ENCODE measurements at regions not wholly inside any gene's neighbourhood (a gene's known extent, or its start where the extent isn't known, plus 50 kb on each side); places are given as distances from the start of the nearest gene placed in this dataset.
A peak's percentile ranks its signal among the peaks of the same experiment; 100 is the strongest.

GRCh38 chr7:119320316-119320715 lies 952.7 kb upstream of the KCND2 start:
- no TSS peak for BruUV-seq (replicated peaks)
- no peak overlapping the region for H3K27ac Mint-ChIP-seq (ENCODE audit: low read depth, unreplicated experiment)
- TF ChIP-seq, protein P1, sequence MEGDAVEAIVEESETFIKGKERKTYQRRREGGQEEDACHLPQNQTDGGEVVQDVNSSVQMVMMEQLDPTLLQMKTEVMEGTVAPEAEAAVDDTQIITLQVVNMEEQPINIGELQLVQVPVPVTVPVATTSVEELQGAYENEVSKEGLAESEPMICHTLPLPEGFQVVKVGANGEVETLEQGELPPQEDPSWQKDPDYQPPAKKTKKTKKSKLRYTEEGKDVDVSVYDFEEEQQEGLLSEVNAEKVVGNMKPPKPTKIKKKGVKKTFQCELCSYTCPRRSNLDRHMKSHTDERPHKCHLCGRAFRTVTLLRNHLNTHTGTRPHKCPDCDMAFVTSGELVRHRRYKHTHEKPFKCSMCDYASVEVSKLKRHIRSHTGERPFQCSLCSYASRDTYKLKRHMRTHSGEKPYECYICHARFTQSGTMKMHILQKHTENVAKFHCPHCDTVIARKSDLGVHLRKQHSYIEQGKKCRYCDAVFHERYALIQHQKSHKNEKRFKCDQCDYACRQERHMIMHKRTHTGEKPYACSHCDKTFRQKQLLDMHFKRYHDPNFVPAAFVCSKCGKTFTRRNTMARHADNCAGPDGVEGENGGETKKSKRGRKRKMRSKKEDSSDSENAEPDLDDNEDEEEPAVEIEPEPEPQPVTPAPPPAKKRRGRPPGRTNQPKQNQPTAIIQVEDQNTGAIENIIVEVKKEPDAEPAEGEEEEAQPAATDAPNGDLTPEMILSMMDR (IDR thresholded peaks at IDR 0.05; ENCODE audit: unreplicated experiment), result no peak
- H3K4me3 Mint-ChIP-seq (ENCODE audit: unreplicated experiment), result no peak overlapping the region
- ChIA-PET CTCF (no interaction called here), POLR2A (no interaction called here)
- DNase-seq (ENCODE audit: unreplicated experiment), result peak; percentile 11
- H3K9me3 Mint-ChIP-seq (ENCODE audit: unreplicated experiment), result no peaks in the 10 kb centered on the region
- no peaks in the 10 kb centered on the region for H3K36me3 Mint-ChIP-seq (ENCODE audit: insufficient read depth, unreplicated experiment)
- H3K27me3 Mint-ChIP-seq (ENCODE audit: insufficient read depth, unreplicated experiment), result peaks cover 11% of the 10 kb centered on the region
- intact Hi-C loops (cut with micrococcal nuclease), result no loop called here
- H3K4me1 Mint-ChIP-seq (ENCODE audit: insufficient read depth, unreplicated experiment), result no peaks in the 10 kb centered on the region

GRCh38 chr7:119329715-119330114 lies 943.3 kb upstream of the KCND2 start:
- no peak for DNase-seq (ENCODE audit: unreplicated experiment)
- ChIA-PET POLR2A (no interaction called here), CTCF (no interaction called here)
- Mint-ChIP-seq H3K4me3 (ENCODE audit: unreplicated experiment) (no peak overlapping the region), H3K9me3 (ENCODE audit: unreplicated experiment) (no peaks in the 10 kb centered on the region), H3K36me3 (ENCODE audit: insufficient read depth, unreplicated experiment) (no peaks in the 10 kb centered on the region), H3K27ac (ENCODE audit: low read depth, unreplicated experiment) (no peak overlapping the region), H3K4me1 (ENCODE audit: insufficient read depth, unreplicated experiment) (no peaks in the 10 kb centered on the region), H3K27me3 (ENCODE audit: insufficient read depth, unreplicated experiment) (peaks cover 51% of the 10 kb centered on the region)
- TF ChIP-seq, protein P1 (IDR thresholded peaks at IDR 0.05; ENCODE audit: unreplicated experiment), result no peak
- no TSS peak for BruUV-seq (replicated peaks)
- intact Hi-C loops (cut with micrococcal nuclease), result no loop called here

DNA sequence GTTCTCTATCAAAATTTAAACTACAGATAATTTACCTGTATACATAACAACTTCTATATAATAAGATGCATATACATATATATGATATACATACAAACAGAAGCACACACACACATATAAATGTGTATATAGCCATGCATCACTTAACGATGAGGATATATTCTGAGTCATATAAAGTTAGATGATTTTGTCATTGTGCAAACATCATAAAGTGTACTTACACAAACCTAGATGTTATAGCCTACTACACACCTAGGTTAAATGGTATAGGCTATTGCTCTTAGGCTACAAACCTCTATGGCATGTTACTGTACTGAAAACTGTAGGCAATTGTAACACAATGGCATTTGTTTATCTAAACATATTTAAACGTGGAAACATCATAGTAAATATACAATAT lies 937.6 kb upstream of the KCND2 start:
- Mint-ChIP-seq H3K4me1 (ENCODE audit: insufficient read depth, unreplicated experiment) (no peaks in the 10 kb centered on the region), H3K27ac (ENCODE audit: low read depth, unreplicated experiment) (no peak overlapping the region), H3K4me3 (ENCODE audit: unreplicated experiment) (no peak overlapping the region), H3K27me3 (ENCODE audit: insufficient read depth, unreplicated experiment) (peaks cover 26% of the 10 kb centered on the region), H3K36me3 (ENCODE audit: insufficient read depth, unreplicated experiment) (no peaks in the 10 kb centered on the region), H3K9me3 (ENCODE audit: unreplicated experiment) (no peaks in the 10 kb centered on the region)
- no TSS peak for BruUV-seq (replicated peaks)
- CTCF ChIA-PET, result no interaction called here
- POLR2A ChIA-PET, result no interaction called here
- DNase-seq (ENCODE audit: unreplicated experiment), result no peak
- intact Hi-C loops (cut with micrococcal nuclease), result no loop called here
- TF ChIP-seq, protein P1 (IDR thresholded peaks at IDR 0.05; ENCODE audit: unreplicated experiment), result no peak

- CTCF ChIA-PET, result interaction anchor here (0.6 kb wide), 1 partner anchor 1037 kb away, joined by 3 read pairs; no protein-coding TSS in a partner anchor
- intact Hi-C loops (cut with micrococcal nuclease), result no loop called here
- DNase-seq (ENCODE audit: unreplicated experiment), result no peak
These were observed 931.2 kb upstream of the KCND2 start for GRCh38 chr7:119341822-119342221.

More at GRCh38 chr7:119341822-119342221, 931.2 kb upstream of the KCND2 start:
- Mint-ChIP-seq H3K27ac (ENCODE audit: low read depth, unreplicated experiment) (no peak overlapping the region), H3K36me3 (ENCODE audit: insufficient read depth, unreplicated experiment) (no peaks in the 10 kb centered on the region), H3K4me3 (ENCODE audit: unreplicated experiment) (no peak overlapping the region), H3K9me3 (ENCODE audit: unreplicated experiment) (no peaks in the 10 kb centered on the region), H3K27me3 (ENCODE audit: insufficient read depth, unreplicated experiment) (peaks cover 17% of the 10 kb centered on the region), H3K4me1 (ENCODE audit: insufficient read depth, unreplicated experiment) (no peaks in the 10 kb centered on the region)
- BruUV-seq (replicated peaks), result no TSS peak
- POLR2A ChIA-PET, result no interaction called here
- TF ChIP-seq, protein P1 (IDR thresholded peaks at IDR 0.05; ENCODE audit: unreplicated experiment), result no peak

All from MCF 10A (cell line).